ENCODE measurements at regions not wholly inside any gene's neighbourhood (a gene's known extent, or its start where the extent isn't known, plus 50 kb on each side); places are given as distances from the start of the nearest gene placed in this dataset.

DNA sequence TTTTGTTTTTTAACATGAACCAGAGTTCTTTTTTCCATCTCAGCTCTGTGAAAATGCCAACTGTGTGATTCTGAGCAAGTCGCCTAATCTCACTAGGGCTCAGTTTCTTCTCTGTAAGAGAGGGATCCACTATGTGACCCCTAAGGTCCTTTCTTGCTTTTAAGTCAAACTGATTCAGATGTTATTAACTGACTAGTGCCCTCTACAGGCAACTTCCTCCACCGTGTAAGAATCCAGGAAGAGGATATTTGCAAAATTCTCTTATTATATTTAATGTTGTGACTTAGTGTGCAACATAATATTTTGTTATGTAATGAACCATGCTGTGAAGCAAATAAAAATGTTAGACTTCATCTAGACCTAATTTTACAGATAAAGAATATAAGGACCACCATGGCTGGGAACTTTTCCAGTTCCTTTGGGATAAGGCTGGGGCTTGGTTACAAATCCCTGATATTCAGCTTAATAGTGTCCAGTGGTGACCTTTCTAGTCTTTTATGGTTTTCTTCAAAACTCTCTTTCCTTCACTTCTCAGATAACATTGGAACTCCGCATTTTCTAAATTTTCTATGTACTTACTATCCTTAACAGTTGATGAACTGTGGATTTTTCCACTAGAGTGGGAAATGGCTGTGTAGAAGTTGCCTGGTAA is 244.7 kb downstream of the PIK3R1 start:
- DNase-seq (ENCODE audit: missing footprints) (no peak), ATAC-seq (peak; percentile 61)
- intact Hi-C loops (cut with DNase I), result loop anchor here (2.0 to 5.0 kb wide), 2 partner anchors 169 to 1213 kb away; no protein-coding TSS in a partner anchor

DNA sequence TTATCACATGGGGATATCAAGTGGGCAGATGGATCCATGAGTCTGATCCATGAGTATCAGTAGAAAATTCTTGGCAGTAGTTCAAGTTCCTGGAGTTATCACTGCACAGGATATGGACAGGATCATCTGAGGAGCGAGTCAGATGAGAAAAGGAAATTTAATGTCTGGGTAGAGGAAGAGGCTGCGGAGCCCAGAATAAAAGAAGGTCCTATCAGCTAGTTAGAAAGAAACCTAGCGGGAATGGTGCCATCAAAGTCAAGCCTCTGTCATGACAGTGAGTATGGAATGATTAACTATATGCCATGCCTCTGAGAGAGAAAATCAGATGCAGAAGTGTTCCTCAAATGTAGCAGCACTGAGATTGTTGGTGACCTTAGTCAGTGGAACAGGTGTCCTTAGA is 248.1 kb downstream of the PIK3R1 start:
- intact Hi-C loops (cut with DNase I), result loop anchor here (5.0 kb wide), 1 partner anchor 1216 kb away; no protein-coding TSS in a partner anchor
- DNase-seq (ENCODE audit: missing footprints) (no peak), ATAC-seq (no peak)

DNA sequence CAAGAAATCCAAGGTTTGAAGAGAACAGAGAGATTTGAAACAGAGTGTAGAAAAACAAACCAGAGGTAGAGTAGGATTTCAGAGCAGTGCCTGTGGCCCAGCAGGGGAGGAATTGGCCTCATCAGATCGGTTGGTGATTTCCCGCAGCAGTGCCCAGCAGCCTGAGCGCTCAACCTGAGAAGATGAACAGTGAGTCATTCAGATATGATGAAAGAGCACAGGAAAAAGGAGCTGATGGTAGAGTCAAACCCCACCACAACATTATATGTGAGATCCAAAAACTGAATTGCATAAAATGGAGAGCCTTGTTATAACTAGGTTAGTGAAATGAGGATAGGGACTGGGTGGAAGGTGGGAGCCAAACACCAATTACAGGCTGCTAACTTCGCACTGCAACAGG is 248.9 kb downstream of the PIK3R1 start:
- no peak for ATAC-seq
- no peak for DNase-seq (ENCODE audit: missing footprints)
- intact Hi-C loops (cut with DNase I), result loop anchor here (5.0 kb wide), 1 partner anchor 1217 kb away; no protein-coding TSS in a partner anchor

DNA sequence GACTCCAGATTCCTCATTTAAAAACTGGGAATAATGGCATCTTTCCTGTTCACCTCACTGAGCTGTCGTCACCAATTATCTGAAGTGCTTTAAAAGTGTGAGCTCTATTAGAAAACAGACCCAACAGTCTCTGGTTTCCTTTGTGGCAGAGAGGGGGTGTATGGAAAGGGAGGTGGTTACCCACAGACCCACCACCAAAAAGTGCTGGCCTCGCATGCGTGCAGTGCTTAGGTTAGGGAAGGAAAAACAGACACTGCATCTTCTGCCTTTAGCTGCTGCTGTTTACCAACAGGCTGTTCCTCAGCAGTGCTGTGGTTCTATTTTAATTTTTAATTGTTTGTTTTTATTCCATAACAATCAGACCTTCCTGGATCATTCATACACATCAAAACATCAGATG is 249.6 kb downstream of the PIK3R1 start:
- no peak for ATAC-seq

DNA sequence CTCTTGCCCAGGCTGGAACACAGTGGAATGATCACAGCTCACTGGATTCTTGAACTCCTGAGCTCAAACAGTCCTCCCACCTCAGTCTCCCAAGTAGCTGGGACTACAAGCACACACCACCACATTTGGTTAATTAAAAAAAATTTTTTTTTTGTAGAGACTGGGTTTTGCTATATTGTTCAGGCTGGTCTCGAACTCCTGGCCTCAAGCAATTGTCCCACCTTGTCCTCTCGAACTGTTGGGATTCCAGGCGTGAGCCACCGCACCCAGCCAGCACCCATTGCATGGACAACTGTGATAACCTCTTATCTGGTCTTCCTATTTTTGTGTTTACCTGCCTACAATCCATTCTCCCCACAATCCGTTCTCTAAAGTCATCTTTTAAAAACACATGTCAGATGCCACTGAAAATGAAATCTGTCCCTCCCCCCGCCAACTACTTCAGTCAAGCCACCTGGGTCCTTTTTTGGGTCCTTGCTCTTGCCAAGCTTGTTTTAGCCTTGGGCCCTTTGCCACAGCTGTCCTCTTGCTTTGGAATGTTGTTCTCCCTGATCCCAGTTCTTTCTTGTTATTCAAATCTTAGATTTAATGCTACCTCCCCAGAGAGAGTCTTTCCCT is 250.5 kb downstream of the PIK3R1 start:
- no peak for DNase-seq (ENCODE audit: missing footprints)
- intact Hi-C loops (cut with DNase I), result no loop called here
- no peak for ATAC-seq

More for the DNA sequence above, 249.6 kb downstream of the PIK3R1 start:
- intact Hi-C loops (cut with DNase I), result no loop called here
- DNase-seq (ENCODE audit: missing footprints), result no peak

DNA sequence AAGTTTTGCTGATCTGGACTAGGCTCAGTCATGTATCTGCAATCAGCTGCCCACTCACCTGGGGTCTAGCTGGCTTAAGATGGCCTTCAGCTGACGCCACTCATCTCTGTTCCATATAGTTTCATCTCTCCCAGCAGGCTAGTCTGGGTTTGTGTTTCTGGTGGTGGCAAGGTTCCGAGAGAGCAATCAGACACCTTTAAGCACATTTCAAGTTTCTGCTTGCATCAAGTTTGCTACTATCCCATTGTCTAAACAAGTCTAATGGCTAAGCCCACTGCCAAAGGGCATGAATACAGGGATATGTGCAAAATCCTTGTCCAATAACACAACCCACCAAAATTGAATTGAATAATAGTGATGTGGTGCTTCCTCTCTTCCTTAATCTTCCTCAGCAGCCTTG is 251.7 kb downstream of the PIK3R1 start:
- intact Hi-C loops (cut with DNase I), result no loop called here
- DNase-seq (ENCODE audit: missing footprints), result no peak
- ATAC-seq, result no peak

DNA sequence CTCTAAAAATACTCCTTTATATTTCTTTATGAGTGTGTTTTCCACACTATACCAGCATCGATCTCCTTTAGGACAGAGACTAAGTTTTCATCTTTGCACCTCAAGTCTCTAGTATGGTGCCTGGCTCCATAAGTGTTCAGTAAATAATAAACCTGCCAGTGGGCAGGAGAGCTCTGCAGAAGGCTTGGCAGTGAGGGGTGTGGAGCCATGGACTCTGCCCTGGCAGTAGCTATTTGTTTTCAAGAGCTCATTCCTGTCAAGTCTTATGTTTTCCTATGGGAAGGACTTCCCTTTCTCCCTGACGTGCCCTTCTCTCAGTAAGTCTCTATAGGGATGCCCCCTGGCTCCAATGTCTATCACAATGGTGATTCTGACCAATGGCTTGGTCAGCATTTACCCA is 252.2 kb downstream of the PIK3R1 start:
- DNase-seq (ENCODE audit: missing footprints) (no peak), ATAC-seq (no peak)
- intact Hi-C loops (cut with DNase I), result no loop called here

DNA sequence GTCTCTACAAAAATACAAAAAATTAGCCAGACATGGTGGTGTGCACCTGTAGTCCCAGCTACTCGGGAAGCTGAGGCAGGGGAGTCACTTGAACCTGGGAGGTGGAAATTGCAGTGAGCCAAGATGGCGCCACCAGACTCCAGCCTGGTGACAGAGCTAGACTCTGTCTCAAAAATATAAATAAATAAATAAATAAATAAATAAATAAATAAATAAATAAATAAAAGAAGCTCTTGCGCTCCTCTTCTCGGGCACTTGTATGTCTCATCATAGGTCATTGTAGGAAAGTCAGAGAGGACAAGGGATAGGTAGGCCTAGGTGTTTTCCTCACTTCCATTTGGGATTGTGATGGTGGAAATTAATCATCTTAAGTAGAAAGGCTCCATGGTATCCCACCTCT is 252.8 kb downstream of the PIK3R1 start:
- intact Hi-C loops (cut with DNase I), result no loop called here
- DNase-seq (ENCODE audit: missing footprints), result no peak
- no peak for ATAC-seq

DNA sequence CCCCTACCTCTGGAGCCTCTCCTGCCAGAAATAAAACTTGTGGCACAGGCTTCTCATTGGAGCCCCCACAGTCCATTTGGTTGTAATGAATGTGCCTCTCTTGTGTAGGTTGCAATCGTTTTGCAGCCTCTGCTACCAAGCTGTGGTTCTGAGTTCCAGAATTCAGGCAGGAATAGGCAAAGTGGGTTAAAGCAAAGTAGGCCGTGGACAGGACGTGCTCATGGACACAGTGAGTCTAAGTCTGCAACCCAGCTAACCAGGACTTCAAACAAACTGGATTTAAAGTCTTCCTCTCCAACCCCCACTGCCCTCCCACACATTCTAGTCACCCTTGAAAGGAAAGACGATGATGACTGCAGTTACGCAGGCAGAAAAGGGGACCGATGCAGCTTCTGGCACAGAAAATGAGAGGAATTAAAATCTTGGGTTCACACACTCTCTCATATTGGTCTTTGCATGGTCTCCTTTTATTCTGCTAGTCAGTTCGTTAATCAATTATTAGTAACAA is 260.0 kb downstream of the PIK3R1 start:
- intact Hi-C loops (cut with DNase I), result loop anchor here (10.0 kb wide), 1 partner anchor 469 kb away; no protein-coding TSS in a partner anchor
- DNase-seq (ENCODE audit: missing footprints), result no peak
- ATAC-seq, result no peak

DNA sequence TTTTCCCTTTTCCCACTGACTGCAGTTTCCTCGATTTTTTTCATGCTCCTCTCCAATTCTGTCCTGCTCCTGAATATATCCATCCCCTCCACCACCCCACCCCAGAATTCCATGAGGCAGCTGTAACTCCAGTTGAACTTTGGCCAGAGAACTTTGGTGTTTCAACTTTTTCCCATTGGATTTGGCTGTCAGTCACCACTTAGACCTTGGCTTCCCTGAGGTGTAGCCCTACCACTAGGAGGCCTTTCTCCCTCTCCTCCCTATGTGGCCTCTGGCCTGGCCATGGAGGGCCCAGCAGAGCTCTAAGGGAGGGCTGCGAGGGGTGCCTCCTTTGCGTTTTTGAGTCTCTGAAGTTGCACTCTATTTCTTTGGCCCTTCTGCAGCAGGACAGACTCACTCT is 261.3 kb downstream of the PIK3R1 start:
- ATAC-seq, result no peak
- DNase-seq (ENCODE audit: missing footprints), result no peak
- intact Hi-C loops (cut with DNase I), result loop anchor here (10.0 kb wide), 1 partner anchor 468 kb away; no protein-coding TSS in a partner anchor

DNA sequence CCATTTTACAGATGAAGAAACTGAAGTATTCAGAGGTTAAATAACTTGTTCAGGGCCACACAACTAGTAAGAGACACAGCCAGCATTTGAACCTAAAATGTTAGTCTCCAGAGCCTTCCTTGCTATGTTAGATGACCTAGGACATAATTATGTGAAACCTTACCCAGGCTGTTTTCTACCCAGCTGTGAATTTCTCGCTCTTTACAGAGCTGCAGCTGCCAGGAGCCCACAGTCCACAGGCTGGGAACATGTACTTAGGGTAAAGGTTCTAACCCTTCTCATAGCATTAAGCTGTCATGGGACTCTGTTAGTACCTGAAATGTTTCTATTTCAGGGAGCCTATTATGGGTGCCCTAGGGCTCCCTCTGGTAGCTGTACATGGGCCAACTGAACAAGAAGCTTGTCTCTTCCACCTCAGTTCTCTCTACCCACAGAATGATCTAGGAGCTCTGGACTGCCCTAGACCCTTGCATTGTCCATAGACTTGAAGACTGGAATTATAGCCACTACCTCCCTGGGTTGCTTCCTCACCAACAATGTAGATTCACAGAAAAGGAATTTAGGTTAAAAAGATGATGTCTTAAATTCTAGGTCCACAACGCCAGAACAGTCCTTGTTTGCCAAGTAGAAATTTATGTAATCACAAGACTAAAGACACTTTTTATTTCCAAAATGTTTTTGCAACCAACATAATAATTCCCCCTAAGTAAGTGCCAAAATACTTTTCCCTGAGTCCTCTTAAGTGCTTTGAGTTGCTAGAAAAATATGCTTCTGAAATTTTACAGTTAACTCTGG is 262.9 kb downstream of the PIK3R1 start:
- DNase-seq (ENCODE audit: missing footprints) (no peak), ATAC-seq (peak; percentile 52)
- intact Hi-C loops (cut with DNase I), result loop anchor here (10.0 kb wide), 1 partner anchor 466 kb away; no protein-coding TSS in a partner anchor

DNA sequence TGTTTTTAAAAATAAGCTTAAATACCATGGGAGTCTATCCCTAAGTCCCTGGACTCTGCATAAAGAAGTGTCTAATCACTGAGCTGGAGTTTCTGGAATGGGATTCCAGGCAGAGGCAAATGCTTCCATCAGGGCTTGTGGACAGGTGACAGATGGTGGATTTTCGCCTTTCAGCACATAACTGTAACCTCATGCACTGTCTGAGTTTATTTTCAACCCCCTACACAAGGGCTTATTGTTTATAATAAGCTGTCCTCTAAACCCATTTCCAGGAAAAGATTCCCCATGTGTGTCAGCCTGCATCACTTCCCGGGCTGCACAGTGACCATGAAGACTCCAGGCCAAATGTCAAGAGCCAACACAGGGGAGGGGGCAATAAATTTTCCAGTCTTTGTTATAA is 264.0 kb downstream of the PIK3R1 start:
- intact Hi-C loops (cut with DNase I), result loop anchor here (10.0 kb wide), 1 partner anchor 465 kb away; no protein-coding TSS in a partner anchor
- DNase-seq (ENCODE audit: missing footprints) (no peak), ATAC-seq (peak; percentile 91)

DNA sequence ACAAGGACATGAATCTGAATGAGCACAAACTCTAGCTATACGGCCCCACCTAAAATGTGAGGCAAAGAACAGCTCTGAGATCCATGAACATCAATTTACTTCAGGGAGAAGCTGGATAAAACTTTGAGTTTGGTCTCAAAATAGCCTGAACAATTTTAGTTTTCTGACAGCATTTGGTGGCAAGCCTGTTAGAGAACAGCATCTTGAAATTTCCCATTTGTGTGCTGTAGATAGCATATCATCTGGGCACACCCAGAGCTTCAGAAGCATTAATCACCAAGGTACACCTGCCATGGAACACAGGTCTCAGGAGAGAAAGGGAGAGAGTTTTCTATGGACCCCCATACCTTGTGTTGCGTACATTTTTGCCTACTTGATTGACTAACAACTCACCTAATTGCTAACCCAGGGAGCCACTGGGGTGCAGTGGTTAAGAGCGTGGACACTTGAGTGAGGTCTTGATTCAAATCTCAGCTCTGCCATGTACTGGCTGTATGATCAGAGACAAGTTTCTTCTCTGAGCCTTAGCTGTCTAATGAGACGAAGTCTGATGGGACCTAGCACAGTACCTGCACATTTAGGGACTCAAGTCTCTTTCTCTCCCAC is 264.9 kb downstream of the PIK3R1 start:
- DNase-seq (ENCODE audit: missing footprints), result no peak
- intact Hi-C loops (cut with DNase I), result no loop called here
- no peak for ATAC-seq

DNA sequence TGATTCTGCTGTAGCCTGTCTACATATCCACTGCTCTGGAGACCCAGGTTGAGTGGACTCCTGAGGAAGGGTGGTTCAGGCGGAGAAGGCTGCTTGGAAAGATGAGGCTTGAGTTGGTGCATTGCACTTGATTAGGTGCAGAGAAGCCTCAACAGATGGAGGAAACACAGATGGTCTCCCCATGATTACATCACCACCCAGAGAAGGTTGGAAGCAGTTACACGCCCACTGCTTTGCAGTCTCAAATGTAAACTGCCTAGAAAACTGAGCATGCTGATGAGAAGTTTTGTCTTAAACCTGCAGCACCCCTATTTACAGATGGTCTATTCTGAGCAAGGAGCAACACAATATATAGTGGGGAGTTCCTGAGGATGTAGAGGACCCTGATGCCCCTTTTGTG is 266.6 kb downstream of the PIK3R1 start:
- no peak for DNase-seq (ENCODE audit: missing footprints)
- ATAC-seq, result no peak
- intact Hi-C loops (cut with DNase I), result no loop called here

DNA sequence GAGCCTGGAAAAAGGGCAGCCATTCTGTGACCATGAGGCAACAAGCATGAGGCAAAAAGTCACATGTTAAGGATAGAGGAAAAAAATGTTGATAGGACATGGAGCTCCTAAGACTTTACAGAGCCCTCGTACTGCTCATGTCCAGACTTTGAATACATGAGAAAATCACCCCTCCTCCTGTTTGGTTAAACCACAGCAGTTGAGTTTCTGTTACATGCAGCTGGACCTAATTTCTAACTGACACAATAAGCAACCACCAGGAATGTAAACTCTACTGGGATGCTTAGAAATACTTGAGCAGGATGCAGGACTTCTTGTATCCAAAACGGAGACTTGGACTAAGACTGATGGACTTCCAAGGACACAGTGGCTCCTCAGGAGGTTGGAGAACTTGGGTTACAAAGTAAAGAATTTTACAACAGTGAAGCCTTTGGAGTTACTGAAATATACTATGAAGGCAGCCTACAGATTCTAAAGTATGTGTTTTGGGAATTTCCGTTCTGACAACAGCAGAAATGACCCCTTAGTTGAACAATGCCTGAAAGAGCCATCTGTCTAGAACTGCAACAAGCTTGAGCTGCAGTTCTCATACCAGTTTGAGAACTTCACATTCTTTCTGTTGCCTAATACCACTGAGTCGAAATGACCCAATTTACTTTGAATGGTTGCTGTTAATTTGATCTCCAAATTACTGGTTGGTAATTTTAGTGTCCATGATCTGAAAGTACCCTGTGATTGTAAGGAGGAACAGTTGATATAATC is 268.9 kb downstream of the PIK3R1 start:
- DNase-seq (ENCODE audit: missing footprints) (no peak), ATAC-seq (no peak)
- intact Hi-C loops (cut with DNase I), result no loop called here

DNA sequence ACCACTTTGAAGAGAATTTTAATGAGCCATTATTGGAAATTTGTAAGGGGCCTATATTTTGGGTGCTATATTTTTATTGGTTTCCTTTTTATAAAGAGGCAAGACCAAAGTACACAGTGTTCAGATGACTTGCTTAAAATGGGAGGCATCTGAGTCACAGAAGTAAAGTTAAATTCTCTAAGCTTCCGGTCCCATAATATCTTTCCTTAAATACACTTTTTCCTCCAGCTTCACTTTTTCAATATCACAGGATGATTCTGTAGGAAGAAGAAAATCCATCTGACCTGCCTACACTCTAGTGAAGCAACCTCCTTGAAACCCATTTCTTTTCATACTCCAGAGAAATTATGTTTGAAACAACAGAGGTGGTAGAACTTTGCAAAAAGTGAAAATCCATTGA is 274.0 kb downstream of the PIK3R1 start:
- intact Hi-C loops (cut with DNase I), result no loop called here
- no peak for ATAC-seq

DNA sequence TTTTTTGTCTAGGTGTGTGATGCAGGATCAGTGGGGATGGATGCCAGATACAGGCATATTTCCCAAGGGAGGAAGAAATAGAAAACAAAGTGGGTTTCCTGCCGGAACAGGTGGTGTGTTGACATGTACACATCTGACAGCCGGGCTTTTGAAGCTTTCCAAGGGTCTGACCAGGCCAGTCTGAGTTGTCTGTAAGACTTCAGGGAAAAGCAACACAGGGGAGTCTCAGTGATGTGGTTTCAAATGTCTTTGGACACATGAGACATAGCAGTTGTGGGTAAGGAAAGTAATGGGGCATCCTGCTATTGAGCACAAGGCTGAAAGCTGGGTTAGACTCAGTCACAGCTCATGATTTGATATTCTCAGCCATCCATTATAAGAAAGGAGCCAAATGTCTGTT is 274.9 kb downstream of the PIK3R1 start:
- no peak for DNase-seq (ENCODE audit: missing footprints)
- no peak for ATAC-seq
- intact Hi-C loops (cut with DNase I), result no loop called here

More for the DNA sequence above, 274.0 kb downstream of the PIK3R1 start:
- no peak for DNase-seq (ENCODE audit: missing footprints)

DNA sequence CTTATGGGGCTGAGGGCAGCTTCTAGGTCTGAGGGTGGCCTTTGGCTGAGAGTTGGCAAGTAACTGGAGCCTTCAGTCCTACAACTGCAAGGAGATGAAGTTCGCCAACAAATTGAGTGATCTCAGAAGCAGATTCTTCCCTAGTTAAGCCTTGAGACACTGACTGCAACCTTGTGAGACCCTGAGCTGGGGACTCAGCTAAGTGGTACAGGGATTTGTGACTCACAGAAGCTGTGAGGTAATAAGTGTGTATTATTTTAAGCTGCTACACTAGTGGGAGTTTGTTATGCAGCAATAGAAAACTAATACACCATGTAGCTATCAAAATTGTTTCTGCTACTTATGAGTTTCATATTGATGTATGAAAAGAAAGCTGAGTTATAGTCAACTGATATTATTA is 279.2 kb downstream of the PIK3R1 start:
- intact Hi-C loops (cut with DNase I), result no loop called here

More for the DNA sequence above, 279.2 kb downstream of the PIK3R1 start:
- ATAC-seq (no peak), DNase-seq (ENCODE audit: missing footprints) (no peak)
